GM19438 (cell line): ENCODE measurements at regions not wholly inside any gene's neighbourhood (a gene's known extent, or its start where the extent isn't known, plus 50 kb on each side); places are given as distances from the start of the nearest gene placed in this dataset.

Experiments used
- ATAC-seq: cut with Tn5 transposase; IDR thresholded peaks from one replicate; pipeline ENCODE4 v1.9.1; 2021; ENCODE audit warnings: low read depth; ENCODE audit not compliant: unreplicated experiment

- ATAC-seq: no peak
Measured at GRCh38 chr10:130364631-130365411, 228.6 kb downstream of the GLRX3 start.

DNA sequence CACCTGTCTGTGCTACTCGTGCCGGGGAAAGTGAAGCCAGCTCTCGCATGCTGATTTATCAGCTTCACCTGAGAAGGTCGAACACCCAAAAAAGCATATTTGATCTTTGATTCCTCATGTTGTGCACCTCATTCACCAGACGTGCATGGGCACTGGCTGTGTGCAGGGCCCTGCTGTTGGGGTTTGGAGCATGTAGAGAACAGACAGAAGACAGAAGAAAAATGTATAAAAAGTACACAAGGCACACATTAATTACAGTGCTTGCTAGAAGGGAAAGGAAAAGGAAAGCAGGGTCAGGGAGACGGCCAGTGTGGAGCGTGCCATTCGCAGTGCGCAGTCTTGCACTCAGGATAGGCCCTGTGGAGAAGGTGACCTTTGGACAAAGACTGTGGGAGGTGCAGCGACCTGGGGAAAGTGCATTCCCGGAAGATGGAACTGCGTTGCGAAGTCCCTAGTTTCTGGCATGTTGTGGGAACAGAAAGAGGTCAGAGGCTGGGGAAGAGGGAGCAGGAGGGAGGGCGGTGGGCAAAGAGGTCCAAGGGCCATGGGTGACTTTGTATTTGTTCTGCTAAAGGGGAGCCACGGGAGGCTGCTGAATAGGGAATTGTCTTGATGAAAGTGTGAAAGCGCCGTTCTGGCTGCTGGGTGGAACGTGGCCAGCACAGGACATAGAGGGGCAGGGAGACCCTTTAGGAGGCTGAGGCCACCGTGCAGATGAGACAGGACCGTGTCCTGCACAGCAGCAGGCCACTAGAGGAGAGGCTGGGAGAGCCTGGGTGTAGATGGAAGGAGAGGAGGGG lies 232.8 kb downstream of the GLRX3 start:
- no peak for ATAC-seq

DNA sequence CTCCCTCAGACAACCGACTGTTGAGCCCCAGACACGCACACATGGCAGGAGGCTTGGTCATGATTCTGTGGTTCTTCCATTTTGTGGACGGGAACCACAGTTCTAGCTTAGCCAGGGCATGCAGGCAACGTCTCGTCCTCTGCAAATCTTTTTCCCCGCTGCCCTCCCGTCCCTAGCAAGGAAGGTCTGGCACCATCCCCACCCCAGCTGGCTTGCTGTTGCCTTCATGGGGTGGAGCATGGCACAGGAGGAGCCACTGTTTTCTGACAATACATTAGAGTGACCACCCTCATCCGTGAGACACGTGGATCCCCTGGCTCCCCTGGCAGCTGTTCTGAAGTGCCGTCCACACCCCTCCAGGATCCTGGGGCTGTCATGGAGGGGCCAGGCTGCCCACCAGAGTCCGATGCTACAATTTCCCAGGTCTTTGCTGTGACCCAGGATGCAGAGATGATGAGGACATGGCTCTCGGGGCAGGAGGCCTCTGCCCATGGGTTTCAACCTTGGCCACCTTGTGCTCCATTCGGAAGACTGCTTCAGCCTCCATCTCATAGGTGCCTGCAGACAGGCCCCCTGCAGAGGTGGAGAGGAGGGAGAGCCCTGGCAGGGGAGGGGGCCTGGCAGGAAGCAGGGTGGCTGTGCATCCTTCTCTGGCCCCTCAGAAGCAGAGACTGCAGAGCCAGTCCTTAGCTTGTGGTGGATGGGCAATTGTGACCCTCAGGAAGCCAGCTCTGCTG lies 233.6 kb downstream of the GLRX3 start:
- no peak for ATAC-seq

GRCh38 chr10:130370721-130371120 lies 234.5 kb downstream of the GLRX3 start:
- no peak for ATAC-seq

DNA sequence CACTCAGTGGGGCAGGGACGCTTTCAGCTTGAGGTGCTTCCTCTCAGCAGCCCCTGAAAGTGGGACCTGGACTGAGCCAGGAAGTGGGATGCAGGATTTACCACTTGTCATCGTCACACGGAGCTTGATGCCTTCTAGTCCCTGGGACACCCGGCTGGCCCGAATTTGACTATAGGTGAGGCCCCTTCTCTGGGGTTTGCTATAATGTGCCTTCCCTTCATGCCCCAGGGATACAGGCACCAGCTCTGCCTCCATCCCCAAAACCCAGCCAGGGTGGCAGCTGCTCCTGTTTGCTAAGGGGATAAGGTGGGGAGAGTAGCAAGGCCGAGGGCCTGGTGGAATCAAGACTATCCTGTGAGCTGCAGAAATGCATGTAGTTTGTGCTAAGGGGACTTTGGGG lies 235.0 kb downstream of the GLRX3 start:
- ATAC-seq: no peak

GRCh38 chr10:130371666-130372065 lies 235.5 kb downstream of the GLRX3 start:
- ATAC-seq: no peak

GRCh38 chr10:130372222-130372621 lies 236.0 kb downstream of the GLRX3 start:
- no peak for ATAC-seq

GRCh38 chr10:130372866-130373265 lies 236.7 kb downstream of the GLRX3 start:
- ATAC-seq: no peak

- no peak for ATAC-seq
Measured at GRCh38 chr10:130377986-130378540, 241.9 kb downstream of the GLRX3 start.

- ATAC-seq: no peak
Measured at GRCh38 chr10:130378556-130379400, 242.6 kb downstream of the GLRX3 start.

DNA sequence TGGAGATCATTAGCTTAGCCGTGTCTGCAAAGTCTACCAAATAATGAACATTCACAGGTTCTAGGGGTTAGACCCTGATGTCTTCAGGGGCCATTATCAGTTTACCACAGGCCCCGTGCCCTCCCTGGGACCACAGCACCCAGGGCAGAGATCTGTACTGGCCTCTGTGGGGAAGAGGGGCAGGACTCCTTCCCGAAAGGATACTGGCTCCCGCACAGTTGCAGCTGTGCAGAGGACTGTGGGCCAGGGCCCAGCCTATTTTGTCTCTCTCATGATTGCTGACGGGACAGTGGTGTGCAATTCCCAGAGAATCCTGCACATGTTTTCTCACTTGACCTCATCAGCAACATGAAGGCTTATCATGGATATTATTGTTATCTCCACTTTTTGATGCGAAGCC lies 243.9 kb downstream of the GLRX3 start:
- ATAC-seq: no peak

DNA sequence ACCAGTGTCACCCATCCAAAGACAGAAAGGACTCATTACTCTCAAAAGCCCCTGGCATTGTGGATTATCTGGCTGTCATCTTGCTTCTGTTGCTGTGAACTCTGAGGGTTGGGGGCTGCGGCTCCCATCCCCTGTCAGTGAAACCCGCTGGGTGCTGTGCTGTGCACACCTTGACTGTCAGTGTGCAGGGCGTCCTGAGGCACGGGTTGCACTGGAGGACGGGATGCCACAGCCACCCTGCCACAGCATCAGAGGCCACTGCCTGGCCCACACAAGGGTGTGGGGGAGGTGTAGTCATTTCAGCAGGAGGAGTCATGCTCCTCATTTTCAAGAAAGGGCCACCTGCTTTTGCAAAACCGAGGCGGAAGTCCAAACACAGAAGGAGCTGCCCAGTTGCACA lies 245.8 kb downstream of the GLRX3 start:
- no peak for ATAC-seq

GRCh38 chr10:130387936-130388580 lies 251.9 kb downstream of the GLRX3 start:
- ATAC-seq: no peak

- ATAC-seq: no peak
Measured at GRCh38 chr10:130388746-130389145, 252.6 kb downstream of the GLRX3 start.

- ATAC-seq: no peak
Measured at GRCh38 chr10:130389906-130390305, 253.7 kb downstream of the GLRX3 start.

DNA sequence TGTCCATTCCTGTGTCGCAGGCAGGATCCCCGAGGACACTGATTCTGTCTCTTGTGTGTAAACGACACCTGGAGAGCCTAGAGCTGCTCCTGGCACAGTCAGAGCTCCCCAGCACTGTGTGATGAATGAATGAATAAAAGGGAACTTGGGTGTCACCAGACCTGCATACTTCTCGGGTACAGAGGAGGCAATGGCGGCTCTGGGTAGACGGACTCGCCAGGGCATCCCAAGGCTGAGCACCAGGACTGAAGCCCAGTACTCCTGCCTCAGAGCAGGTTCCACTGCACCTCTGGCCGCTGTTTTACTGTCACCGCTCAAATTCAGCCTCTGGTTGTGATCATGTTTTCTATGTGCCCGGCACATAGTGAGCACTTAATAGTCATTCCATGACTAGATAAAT lies 255.8 kb downstream of the GLRX3 start:
- no peak for ATAC-seq

GRCh38 chr10:130393342-130393741 lies 257.2 kb downstream of the GLRX3 start:
- no peak for ATAC-seq

- ATAC-seq: no peak
Measured at GRCh38 chr10:130394832-130395231, 258.6 kb downstream of the GLRX3 start.

GRCh38 chr10:130395248-130395936 lies 259.2 kb downstream of the GLRX3 start:
- no peak for ATAC-seq
